ENCODE measurements at regions not wholly inside any gene's neighbourhood (a gene's known extent, or its start where the extent isn't known, plus 50 kb on each side); places are given as distances from the start of the nearest gene placed in this dataset.

GRCh38 chr13:22135446-22135845, 464.6 kb downstream of the FGF9 start:
- DNase-seq: no peak

- DNase-seq: no peak
These were observed 466.6 kb downstream of the FGF9 start for GRCh38 chr13:22137361-22138050.

- no peak for DNase-seq
These were observed 468.1 kb downstream of the FGF9 start for GRCh38 chr13:22138947-22139346.

- no peak for DNase-seq
These were observed 470.8 kb downstream of the FGF9 start for GRCh38 chr13:22141716-22142115.

- no peak for DNase-seq
These were observed 472.8 kb downstream of the FGF9 start for GRCh38 chr13:22143671-22144070.

- no peak for DNase-seq
These were observed 473.9 kb downstream of the FGF9 start for GRCh38 chr13:22144806-22145205.

GRCh38 chr13:22148187-22148586, 477.3 kb downstream of the FGF9 start:
- no peak for DNase-seq

GRCh38 chr13:22152751-22153150, 481.9 kb downstream of the FGF9 start:
- no peak for DNase-seq

GRCh38 chr13:22154041-22154440, 483.2 kb downstream of the FGF9 start:
- DNase-seq: no peak

GRCh38 chr13:22161871-22162270, 491.0 kb downstream of the FGF9 start:
- DNase-seq: no peak

GRCh38 chr13:22162889-22163288, 492.0 kb downstream of the FGF9 start:
- no peak for DNase-seq

GRCh38 chr13:22168437-22169190, 497.7 kb downstream of the FGF9 start:
- DNase-seq: no peak

GRCh38 chr13:22169473-22169872, 498.6 kb downstream of the FGF9 start:
- DNase-seq: no peak

GRCh38 chr13:22173610-22174009, 502.7 kb downstream of the FGF9 start:
- no peak for DNase-seq

- no peak for DNase-seq
These were observed 504.4 kb downstream of the FGF9 start for GRCh38 chr13:22175241-22175640.

GRCh38 chr13:22175815-22176214, 504.9 kb downstream of the FGF9 start:
- no peak for DNase-seq

- no peak for DNase-seq
These were observed 506.2 kb downstream of the FGF9 start for GRCh38 chr13:22176968-22177520.

GRCh38 chr13:22178878-22179277, 508.0 kb downstream of the FGF9 start:
- DNase-seq: no peak

- DNase-seq: no peak
These were observed 516.5 kb downstream of the FGF9 start for GRCh38 chr13:22187329-22187728.

GRCh38 chr13:22189176-22190048, 518.5 kb downstream of the FGF9 start:
- DNase-seq: no peak

- no peak for DNase-seq
These were observed 522.2 kb downstream of the FGF9 start for GRCh38 chr13:22193070-22193469.

GRCh38 chr13:22194106-22194805, 523.4 kb downstream of the FGF9 start:
- peak; percentile 0 for DNase-seq

GRCh38 chr13:22195726-22196125, 524.9 kb downstream of the FGF9 start:
- DNase-seq: no peak
